ENCODE measurements at regions not wholly inside any gene's neighbourhood (a gene's known extent, or its start where the extent isn't known, plus 50 kb on each side); places are given as distances from the start of the nearest gene placed in this dataset.

- Mint-ChIP-seq H3K9me3 (no peaks in the 10 kb centered on the region), H3K27me3 (ENCODE audit: insufficient read depth) (no peaks in the 10 kb centered on the region; the same call in 1 of the 2 replicates), H3K36me3 (ENCODE audit: low read depth) (no peaks in the 10 kb centered on the region), H3K4me3 (no peak overlapping the region), H3K27ac (no peak overlapping the region), H3K4me1 (ENCODE audit: low read depth) (peaks cover 18% of the 10 kb centered on the region)
- no peak for TF ChIP-seq CTCF (IDR thresholded peaks at IDR 0.05)
- DNase-seq: no peak
Observed at GRCh38 chr1:234753979-234754378, 144.0 kb upstream of the IRF2BP2 start.

GRCh38 chr1:234752927-234753326, 142.9 kb upstream of the IRF2BP2 start:
- DNase-seq: no peak
- Mint-ChIP-seq H3K4me3 (no peak overlapping the region), H3K36me3 (ENCODE audit: low read depth) (no peaks in the 10 kb centered on the region)

GRCh38 chr1:234751678-234752077, 141.7 kb upstream of the IRF2BP2 start:
- H3K27me3 Mint-ChIP-seq (ENCODE audit: insufficient read depth): no peaks in the 10 kb centered on the region; the same call in 1 of the 2 replicates
- TF ChIP-seq CTCF (IDR thresholded peaks at IDR 0.05): no peak

More at GRCh38 chr1:234752927-234753326, 142.9 kb upstream of the IRF2BP2 start:
- Mint-ChIP-seq H3K9me3 (no peaks in the 10 kb centered on the region), H3K4me1 (ENCODE audit: low read depth) (peaks cover 18% of the 10 kb centered on the region), H3K27me3 (ENCODE audit: insufficient read depth) (no peaks in the 10 kb centered on the region; the same call in 1 of the 2 replicates), H3K27ac (no peak overlapping the region)
- TF ChIP-seq CTCF (IDR thresholded peaks at IDR 0.05): no peak

GRCh38 chr1:234750922-234751627, 141.1 kb upstream of the IRF2BP2 start:
- no peak overlapping the region for H3K4me3 Mint-ChIP-seq

More at GRCh38 chr1:234751678-234752077, 141.7 kb upstream of the IRF2BP2 start:
- no peaks in the 10 kb centered on the region for H3K9me3 Mint-ChIP-seq
- no peak for DNase-seq
- H3K27ac Mint-ChIP-seq: no peak overlapping the region
- peaks cover 18% of the 10 kb centered on the region for H3K4me1 Mint-ChIP-seq (ENCODE audit: low read depth)
- no peak overlapping the region for H3K4me3 Mint-ChIP-seq
- no peaks in the 10 kb centered on the region for H3K36me3 Mint-ChIP-seq (ENCODE audit: low read depth)

GRCh38 chr1:234748713-234749112, 138.7 kb upstream of the IRF2BP2 start:
- Mint-ChIP-seq H3K9me3 (no peaks in the 10 kb centered on the region), H3K36me3 (ENCODE audit: low read depth) (no peaks in the 10 kb centered on the region), H3K4me3 (no peak overlapping the region), H3K4me1 (ENCODE audit: low read depth) (peaks cover 28% of the 10 kb centered on the region), H3K27ac (no peak overlapping the region), H3K27me3 (ENCODE audit: insufficient read depth) (no peaks in the 10 kb centered on the region; the same call in 1 of the 2 replicates)
- DNase-seq: no peak
- no peak for TF ChIP-seq CTCF (IDR thresholded peaks at IDR 0.05)

More at GRCh38 chr1:234750922-234751627, 141.1 kb upstream of the IRF2BP2 start:
- Mint-ChIP-seq H3K27ac (no peak overlapping the region), H3K9me3 (no peaks in the 10 kb centered on the region), H3K4me1 (ENCODE audit: low read depth) (peaks cover 20% of the 10 kb centered on the region), H3K36me3 (ENCODE audit: low read depth) (no peaks in the 10 kb centered on the region), H3K27me3 (ENCODE audit: insufficient read depth) (no peaks in the 10 kb centered on the region; the same call in 1 of the 2 replicates)
- no peak for DNase-seq
- TF ChIP-seq CTCF (IDR thresholded peaks at IDR 0.05): no peak
